ENCODE measurements at regions not wholly inside any gene's neighbourhood (a gene's known extent, or its start where the extent isn't known, plus 50 kb on each side); places are given as distances from the start of the nearest gene placed in this dataset.
A peak's percentile ranks its signal among the peaks of the same experiment; 100 is the strongest.

GRCh38 chr9:115411516-115411915 lies 293.6 kb upstream of the TNC start:
- Histone ChIP-seq H3K27me3 (no peaks in the 10 kb centered on the region), H3K4me3 (no peak overlapping the region), H3K9me3 (no peaks in the 10 kb centered on the region), H3K27ac (no peak overlapping the region), H3K4me1 (no peaks in the 10 kb centered on the region), H3K36me3 (no peaks in the 10 kb centered on the region)
- ATAC-seq (no peak), FAIRE-seq (no peak), DNase-seq (no peak)
- intact Hi-C loops (cut with DNase I): no loop called here
- TF ChIP-seq, protein P1, sequence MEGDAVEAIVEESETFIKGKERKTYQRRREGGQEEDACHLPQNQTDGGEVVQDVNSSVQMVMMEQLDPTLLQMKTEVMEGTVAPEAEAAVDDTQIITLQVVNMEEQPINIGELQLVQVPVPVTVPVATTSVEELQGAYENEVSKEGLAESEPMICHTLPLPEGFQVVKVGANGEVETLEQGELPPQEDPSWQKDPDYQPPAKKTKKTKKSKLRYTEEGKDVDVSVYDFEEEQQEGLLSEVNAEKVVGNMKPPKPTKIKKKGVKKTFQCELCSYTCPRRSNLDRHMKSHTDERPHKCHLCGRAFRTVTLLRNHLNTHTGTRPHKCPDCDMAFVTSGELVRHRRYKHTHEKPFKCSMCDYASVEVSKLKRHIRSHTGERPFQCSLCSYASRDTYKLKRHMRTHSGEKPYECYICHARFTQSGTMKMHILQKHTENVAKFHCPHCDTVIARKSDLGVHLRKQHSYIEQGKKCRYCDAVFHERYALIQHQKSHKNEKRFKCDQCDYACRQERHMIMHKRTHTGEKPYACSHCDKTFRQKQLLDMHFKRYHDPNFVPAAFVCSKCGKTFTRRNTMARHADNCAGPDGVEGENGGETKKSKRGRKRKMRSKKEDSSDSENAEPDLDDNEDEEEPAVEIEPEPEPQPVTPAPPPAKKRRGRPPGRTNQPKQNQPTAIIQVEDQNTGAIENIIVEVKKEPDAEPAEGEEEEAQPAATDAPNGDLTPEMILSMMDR (IDR thresholded peaks at IDR 0.05): no peak
- 74 to 78% methylated on average over 1 of the region's 1 CpG for WGBS, 2 donors

DNA sequence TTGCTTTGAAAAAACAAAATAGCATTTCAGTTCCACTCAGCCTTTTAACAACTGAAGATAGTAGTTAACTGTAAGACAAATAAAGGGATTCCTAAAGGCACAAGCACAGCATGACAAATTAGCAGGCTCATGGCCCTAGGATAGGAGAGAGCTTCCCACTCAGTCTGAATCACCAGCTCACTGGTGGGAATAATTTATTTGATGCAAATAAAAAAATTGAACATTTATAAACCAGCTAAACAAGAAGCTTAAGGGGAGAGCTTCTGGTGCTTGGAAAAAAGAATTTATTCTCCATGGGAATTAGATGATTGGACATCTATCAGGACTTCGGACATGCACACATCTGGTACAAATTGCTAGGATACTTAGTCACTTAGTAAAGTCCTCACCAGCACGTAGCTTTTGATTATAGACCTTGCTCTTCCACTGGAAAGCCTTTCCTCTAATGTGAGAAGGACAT lies 294.1 kb upstream of the TNC start:
- H3K9me3 ChIP-seq: no peaks in the 10 kb centered on the region
- H3K4me3 ChIP-seq: no peak overlapping the region
- H3K27ac ChIP-seq: no peak overlapping the region
- H3K36me3 ChIP-seq: no peaks in the 10 kb centered on the region
- DNase-seq (no peak), ATAC-seq (peak in 1 of 4 donors; percentile 28), FAIRE-seq (no peak)
- intact Hi-C loops (cut with DNase I): no loop called here
- H3K27me3 ChIP-seq: no peaks in the 10 kb centered on the region
- TF ChIP-seq, protein P1 (IDR thresholded peaks at IDR 0.05): no peak
- 33 to 35% methylated on average over 2 of the region's 2 CpGs for WGBS, 2 donors
- no peaks in the 10 kb centered on the region for H3K4me1 ChIP-seq

DNA sequence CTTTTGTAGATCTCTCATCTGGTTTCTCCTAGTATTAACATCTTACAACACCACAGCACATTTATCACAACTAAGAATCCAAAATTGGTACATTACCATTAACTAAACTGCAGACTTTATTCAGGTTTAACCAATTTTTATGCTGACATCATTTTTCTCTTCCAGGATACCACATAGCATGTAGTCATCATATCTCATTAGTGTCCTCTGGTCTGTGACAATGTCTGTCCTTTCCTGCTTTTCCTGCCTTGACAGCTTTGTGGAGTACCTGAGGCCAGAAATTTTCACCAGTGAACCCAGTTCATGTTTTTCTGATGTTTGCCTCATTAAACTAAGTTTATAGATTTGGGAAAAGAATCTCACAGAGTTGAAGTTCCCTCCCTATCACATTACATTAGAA lies 294.7 kb upstream of the TNC start:
- no peaks in the 10 kb centered on the region for H3K27me3 ChIP-seq
- DNase-seq (no peak), FAIRE-seq (no peak), ATAC-seq (no peak)
- no peak overlapping the region for H3K27ac ChIP-seq
- H3K4me3 ChIP-seq: no peak overlapping the region
- no peaks in the 10 kb centered on the region for H3K9me3 ChIP-seq
- no peaks in the 10 kb centered on the region for H3K4me1 ChIP-seq
- TF ChIP-seq, protein P1 (IDR thresholded peaks at IDR 0.05): no peak
- intact Hi-C loops (cut with DNase I): no loop called here
- H3K36me3 ChIP-seq: no peaks in the 10 kb centered on the region

DNA sequence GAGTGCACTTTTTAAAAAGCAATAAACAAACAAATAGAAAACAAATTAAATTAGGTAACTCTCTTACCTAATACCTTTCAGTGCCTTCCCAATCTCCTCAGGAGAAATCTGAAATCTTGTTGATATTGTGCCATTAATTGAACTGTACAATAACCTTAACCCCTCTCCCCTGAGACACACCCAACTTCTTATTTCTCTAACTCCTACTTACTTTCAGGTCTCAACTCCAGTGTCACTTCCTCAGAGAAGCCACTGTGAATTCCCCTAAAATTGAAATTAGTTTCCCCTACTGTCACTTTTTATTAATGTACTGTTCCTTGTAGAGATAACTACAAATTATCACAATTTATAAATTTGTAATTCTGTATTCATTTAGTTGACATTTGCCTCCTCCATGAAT lies 295.3 kb upstream of the TNC start:
- Histone ChIP-seq H3K27me3 (no peaks in the 10 kb centered on the region), H3K27ac (no peak overlapping the region), H3K9me3 (no peaks in the 10 kb centered on the region), H3K4me1 (no peaks in the 10 kb centered on the region), H3K36me3 (no peaks in the 10 kb centered on the region), H3K4me3 (no peak overlapping the region)
- TF ChIP-seq, protein P1 (IDR thresholded peaks at IDR 0.05): no peak
- DNase-seq: no peak
- no peak for FAIRE-seq
- intact Hi-C loops (cut with DNase I): no loop called here
- ATAC-seq: no peak

GRCh38 chr9:115413766-115414382 lies 295.9 kb upstream of the TNC start:
- intact Hi-C loops (cut with DNase I): no loop called here
- Histone ChIP-seq H3K4me3 (no peak overlapping the region), H3K27me3 (no peaks in the 10 kb centered on the region), H3K27ac (no peak overlapping the region), H3K9me3 (no peaks in the 10 kb centered on the region), H3K36me3 (no peaks in the 10 kb centered on the region), H3K4me1 (no peaks in the 10 kb centered on the region)
- ATAC-seq (no peak), DNase-seq (no peak), FAIRE-seq (no peak)
- WGBS, 2 donors: 6 to 19% methylated on average over 1 of the region's 1 CpG
- TF ChIP-seq, protein P1 (IDR thresholded peaks at IDR 0.05): no peak
